Activated CD4-positive, alpha-beta T cell treated with anti-CD3 and anti-CD28 coated beads, Interleukin-2, amount 50 U/mL, for 1 hour (primary cell): ENCODE measurements at regions not wholly inside any gene's neighbourhood (a gene's known extent, or its start where the extent isn't known, plus 50 kb on each side); places are given as distances from the start of the nearest gene placed in this dataset.

Source experiments
- DNase-seq: peaks from one replicate; pipeline ENCODE4 v3.0.0-alpha.2; 2020

DNA sequence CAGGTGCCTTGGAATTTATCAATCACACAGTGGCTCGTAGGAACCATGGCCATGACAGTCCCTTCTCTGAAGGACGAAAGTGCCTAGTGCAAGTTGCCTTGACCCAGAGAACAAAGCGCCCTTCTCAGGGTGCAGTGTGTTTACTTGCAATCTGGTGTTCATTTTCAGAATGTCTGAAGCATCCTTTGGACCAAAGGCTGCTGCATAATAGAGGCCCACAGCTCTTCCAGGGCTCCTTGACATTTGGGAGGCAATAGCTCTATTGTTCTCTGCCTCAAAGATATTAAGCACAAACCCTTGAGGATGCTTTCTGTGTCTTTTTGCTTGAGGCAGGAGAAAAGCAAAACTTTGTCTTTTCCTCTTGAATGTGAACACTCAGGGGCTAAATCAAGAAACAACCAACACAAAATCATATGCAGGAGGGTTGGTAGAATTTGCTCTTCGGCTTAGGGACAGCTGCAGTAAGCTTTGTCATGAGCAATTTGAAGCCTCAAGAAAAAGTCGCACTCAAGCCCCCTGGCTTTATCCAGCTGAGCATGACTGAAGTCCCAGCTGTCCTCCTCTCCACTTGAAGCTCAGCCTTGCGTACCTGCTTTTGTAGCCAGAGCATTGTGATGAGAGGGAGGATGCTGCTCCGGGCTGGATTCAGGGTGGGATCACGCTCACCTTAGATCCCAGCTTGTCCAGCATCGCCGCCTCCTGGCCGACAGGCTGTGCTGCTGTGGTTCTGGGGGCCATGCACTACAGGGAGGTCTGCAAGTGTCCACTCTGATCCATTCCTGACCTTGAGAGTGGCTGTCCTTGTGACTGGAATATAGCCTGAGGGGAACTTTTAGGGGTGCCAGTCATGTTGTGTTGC is 495.4 kb downstream of the CDH26 start:
- DNase-seq = no peak

DNA sequence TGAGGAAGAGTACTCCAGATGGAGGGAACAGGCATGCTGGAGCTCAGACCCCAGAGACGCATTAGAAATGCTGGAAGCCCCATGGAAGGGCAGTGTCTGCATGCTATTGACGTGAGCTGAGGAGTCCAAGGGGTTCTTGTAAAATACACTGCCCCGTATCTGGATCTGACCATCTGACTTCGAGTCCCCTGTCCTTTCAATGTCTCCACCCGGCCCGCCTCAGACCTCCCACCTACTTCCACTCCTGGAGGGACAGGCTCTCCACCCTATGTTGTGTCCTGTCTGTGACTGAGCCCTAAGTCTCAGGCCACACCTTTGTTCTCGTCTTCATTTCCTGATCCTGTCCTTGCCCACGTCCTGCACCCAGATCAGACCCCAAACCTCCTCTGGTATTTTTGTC is 496.3 kb downstream of the CDH26 start:
- no peak for DNase-seq

DNA sequence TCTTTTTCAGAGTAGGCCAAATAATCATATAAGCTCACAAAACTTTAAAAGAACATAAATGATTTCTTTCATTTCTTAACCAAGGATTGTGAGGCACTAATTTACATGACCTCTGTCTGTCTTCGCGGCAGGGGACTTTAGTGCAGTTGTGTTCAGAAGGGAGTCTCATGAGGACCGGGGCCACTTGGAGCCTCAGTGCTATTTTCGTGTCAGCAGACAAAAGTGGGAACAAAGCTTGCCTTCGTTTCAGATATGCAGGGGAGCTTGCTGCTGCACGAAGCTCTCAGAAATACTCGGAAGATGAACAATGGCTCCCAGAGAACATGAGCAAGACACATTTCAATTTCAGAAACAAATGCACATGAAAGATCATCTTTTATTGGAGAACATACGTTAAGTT is 497.0 kb downstream of the CDH26 start:
- DNase-seq = no peak

DNA sequence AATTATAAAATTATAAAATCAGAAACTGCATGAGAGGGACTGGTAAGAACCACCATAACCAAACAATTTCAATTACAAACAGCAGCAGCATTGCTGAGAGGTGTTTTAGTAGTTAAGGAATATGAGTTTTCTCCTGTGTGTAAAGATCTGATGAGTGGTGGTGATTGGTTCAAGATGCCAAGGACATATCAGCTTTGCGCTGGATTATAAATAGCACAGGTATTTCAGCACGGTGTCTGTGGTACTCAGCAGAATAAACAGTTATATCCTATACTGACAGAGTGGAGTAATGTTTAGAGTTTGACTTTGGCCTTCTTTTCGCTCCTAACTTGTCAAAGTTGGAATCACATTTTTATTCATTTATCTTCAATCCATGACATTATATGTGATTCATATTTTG is 501.0 kb downstream of the CDH26 start:
- DNase-seq = no peak

DNA sequence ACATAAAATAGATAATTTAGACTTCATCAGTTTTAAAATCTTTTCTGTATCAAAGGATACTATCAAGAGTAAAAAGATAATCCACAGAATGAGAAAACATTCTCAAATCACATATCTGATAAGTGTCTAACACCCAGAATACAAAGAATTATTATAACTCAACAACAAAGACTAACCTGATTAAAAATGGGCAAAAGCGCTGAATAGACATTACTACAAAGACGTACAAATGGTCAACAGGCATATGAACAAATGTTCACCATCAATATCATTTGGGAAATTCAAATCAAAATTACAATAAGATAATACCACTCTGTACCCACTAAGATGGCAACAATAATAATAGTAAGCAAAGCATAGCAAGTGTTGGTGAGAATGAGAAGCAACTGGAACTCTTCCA is 503.8 kb downstream of the CDH26 start:
- no peak for DNase-seq

DNA sequence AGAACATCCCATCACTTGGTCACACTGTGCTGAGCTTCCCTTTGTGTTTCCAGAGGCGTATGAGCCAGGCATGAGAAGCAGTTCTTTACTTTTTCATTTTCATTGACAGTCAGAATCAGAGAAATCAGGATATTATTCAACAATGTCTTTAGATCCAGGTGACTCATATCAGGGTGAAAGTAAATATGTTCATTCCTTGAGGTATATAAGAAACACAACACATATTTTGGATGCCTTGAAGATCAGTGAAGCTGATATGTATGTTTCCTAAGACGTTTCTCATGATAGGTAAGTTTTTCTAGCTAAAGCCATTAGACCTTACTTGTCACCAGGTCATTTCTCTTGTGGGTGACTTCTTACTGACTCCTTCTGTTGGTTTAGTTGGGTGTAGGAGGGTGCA is 505.6 kb downstream of the CDH26 start:
- no peak for DNase-seq

DNA sequence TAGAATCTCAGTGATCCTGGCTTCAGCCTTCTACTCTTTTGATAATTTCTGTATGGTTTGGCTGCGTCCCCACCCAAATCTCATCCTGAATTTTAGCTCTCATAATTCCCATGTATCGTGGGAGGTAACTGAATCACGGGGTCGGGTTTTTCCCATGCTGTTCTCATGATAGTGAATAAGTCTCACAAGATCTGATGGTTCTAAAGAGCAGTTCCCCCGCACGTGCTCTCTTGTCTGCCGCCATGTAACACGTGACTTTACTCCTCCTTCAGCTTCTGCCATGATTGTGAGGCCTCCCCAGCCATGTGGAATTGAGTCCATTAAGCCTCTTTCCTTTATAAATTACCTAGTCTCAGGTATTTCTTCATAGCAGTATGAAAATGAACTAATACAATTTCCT is 507.2 kb downstream of the CDH26 start:
- DNase-seq = no peak

DNA sequence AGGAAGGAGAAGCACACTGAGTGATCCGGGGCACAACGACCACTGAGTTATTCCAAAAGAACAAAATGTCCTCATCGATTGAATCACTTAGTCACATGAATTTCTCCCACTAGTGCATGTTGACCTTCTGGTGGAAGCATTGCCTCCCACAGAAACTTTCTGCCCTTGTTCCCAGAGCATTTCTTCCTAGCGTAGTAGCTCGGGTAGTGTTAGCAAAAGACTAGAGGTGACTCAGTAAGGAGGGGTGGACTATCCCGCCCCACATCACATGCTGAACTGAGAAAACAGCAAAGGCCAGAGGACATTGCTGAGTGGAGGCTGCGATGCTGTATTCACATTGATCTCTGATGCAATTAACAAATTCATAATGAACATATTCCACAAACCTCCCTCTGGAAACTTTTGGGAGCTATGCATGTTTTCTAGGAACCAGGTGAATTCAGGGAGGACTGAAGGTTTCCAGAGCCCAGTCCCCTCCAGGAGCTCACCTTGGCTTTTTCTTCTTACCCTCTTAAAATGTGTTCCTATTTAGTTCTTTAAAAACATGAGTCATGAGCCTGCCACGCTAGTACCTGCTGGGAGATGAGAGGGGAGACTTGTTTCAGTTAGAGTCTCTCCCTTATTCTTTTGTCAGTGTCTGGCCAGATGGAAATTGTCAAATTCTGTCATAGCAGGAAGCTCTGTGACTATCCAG is 507.9 kb downstream of the CDH26 start:
- no peak for DNase-seq

DNA sequence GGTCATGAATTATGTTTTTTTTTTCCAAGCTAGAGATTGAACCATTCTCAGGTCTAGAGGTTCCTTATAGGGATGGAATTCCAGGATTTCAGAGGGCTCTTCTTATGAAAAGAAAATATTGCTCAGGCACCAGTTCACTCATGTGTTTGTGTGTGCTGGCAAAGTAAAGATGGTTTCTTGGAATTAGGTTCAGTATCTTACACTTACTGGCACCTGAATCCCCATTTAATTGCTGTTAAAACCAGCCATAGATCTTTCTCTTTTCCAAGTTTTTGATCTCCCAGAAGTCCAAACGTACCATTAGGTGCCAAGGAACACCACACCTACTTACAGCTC is 508.4 kb downstream of the CDH26 start:
- DNase-seq = no peak

DNA sequence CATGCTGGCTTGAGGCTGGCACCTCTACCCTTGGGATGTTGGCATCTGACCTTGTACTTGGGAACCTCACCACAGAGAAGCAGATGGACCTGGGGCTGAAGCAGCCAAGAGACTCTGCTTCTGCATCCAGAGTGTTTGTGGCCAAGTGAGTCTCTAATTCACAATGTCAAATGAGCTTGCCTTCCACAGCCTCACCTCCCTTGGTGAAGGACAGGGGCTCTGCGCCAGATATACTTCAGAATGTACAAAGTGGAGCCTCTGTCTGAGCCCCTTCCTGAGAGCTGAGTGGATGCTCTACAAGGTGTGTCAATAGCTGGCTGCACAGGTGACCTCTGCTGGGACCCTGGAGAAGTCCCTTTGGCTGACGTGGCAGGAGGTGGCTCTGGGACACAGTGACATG is 508.9 kb downstream of the CDH26 start:
- no peak for DNase-seq

DNA sequence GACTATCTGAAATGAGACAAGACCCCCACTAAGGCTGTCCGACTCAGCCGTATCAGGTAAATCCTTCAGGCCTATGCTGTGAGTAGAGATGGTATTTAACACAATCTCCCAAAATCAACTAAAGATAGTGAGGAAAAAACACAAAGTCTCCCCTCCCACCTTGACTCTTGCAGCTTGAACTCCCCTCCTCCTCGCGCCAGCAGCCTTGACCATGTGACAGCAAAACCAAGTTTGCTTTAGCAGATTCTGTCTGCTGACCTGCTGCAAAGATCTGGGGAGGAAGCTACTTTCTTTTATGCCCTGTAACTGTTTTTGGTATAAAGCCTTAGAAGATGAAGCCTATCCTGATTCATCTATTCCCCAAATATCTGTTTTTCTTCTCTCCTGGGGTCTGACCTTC is 509.5 kb downstream of the CDH26 start:
- no peak for DNase-seq

DNA sequence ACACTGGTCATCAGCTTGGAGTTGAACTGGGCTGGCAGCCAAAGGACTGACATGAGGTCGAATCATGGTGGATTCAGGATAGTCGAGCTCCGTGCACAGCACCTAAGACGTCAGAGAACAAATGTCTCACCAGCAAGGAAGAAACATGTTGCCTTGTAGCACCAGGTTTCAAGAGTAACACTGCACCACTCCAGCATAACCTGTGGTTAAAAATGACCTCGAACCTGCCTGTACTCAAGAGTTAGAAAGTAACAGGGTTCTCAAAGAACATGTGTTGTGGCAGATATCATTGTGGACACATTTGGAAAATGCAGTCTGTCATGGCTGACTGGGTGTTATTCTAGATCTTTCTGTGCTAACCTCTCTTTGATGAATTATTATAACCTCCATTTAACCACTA is 511.6 kb downstream of the CDH26 start:
- DNase-seq = no peak

DNA sequence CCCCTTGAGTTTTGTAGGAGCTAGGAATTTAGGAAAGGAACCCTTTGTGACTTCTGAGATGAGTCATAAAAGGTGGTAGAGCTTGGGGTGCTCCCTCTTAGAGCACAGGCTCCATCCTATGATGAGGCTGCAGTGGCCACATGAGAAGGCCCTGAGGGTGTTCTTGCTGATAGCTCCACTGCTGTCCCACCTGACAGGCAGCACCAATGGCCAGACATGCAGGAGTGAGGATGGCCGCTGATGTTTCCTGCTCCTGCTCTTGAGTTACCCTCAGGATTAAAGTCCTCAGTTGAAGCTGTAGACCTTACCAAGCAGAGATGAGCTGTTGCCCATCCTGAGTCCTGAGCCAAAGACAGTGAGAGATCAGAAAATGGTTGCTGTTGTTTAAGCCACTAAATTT is 512.1 kb downstream of the CDH26 start:
- DNase-seq = no peak

DNA sequence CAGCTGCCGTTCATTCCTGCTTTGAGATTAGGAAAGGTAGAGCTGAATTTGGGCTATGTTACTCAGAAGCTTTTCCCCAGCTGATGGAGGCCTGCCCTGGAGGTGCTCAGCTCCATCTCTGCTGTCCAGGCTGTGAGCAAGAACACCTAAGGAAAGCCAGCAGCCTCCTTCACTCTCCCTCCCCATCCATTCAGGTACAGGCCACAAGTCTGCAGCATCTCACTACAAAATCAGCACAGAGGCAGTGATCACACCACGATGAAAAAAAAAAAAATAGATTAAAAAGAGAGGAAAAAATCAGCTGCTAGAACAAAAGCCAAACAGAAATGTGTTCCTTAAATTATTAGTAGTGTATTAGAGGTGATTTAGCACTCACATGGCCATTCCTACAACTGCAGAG is 515.0 kb downstream of the CDH26 start:
- DNase-seq = no peak

DNA sequence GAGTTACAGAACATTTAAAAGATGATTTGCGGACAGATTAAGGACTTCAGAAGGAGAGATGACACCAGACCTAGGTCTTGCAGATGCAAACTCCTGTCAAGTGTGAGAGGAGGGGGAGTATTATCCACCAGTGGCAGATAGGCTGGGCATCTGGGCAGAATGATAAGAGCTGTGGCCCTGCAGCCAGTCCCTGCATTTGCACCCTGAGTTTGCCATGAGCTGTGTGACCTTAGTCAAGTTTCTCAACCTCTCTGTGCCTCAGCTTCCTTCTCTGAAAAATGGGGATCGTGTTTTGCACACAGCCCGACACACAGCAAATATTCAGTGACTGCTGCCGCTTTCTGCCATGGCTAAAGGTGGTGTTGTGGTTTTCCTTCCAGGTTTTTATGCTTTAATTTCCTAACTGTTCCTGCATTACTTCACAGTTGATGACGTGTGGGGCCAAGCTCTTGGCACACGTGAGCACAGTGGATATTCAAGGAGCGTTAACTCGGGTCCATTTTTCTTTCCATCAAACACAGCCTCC is 516.2 kb downstream of the CDH26 start:
- DNase-seq = no peak

DNA sequence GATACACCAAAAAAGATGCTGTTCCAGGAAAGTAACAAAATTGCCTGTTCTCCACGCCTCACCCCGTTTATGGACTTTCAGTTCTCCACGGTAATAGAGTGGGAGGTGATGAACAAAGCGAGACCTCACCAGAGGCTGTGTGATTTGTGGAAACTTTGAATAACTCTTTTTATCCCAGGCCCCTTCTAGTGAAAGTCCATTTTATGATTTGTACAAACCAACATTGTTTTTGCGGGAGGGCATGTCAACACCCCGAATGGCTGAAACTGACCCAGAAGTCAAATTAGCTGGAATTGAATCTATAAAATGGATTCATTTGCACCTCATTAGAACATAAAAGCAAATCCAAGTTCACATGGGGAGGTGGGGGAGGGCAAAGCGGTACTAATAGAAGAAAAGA is 517.8 kb downstream of the CDH26 start:
- no peak for DNase-seq

DNA sequence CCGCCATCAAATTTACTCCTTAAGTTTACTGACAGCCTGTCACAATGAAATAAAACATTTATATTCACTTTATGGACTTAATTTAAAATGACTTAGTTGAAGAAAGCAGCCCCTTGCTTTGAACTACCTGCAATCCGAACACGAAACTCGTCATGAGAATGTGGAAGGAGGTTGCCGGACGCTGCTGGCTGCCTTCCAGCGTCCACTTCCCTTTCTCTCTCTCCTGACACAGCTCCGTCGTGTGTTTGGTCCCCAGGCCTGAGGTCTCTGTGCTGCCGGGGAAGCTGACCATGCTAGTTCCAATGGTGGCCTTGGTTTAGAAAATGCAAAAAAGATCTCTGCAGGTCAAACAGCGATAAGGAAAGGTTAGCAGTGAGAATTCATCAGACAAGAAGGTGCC is 519.7 kb downstream of the CDH26 start:
- no peak for DNase-seq

DNA sequence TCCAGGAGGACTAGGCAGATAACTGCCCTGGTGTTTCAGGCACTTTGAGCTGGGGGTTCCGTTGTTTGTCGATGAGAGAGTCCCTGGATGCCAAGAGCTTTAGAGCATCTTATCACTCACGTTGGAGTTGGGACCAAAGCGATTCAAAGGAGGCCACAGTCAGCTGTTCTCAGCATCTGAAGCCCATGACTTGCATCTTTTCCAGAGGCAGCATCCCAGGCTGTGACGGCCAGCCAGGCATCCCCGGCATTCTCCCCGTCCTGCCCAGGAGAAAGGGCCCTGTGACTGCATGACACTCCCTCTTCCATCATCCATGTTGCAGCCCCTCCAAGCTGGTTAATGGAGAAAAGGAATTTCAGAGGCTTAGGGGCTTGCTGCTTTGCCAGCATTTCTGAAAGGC is 520.3 kb downstream of the CDH26 start:
- DNase-seq = no peak

DNA sequence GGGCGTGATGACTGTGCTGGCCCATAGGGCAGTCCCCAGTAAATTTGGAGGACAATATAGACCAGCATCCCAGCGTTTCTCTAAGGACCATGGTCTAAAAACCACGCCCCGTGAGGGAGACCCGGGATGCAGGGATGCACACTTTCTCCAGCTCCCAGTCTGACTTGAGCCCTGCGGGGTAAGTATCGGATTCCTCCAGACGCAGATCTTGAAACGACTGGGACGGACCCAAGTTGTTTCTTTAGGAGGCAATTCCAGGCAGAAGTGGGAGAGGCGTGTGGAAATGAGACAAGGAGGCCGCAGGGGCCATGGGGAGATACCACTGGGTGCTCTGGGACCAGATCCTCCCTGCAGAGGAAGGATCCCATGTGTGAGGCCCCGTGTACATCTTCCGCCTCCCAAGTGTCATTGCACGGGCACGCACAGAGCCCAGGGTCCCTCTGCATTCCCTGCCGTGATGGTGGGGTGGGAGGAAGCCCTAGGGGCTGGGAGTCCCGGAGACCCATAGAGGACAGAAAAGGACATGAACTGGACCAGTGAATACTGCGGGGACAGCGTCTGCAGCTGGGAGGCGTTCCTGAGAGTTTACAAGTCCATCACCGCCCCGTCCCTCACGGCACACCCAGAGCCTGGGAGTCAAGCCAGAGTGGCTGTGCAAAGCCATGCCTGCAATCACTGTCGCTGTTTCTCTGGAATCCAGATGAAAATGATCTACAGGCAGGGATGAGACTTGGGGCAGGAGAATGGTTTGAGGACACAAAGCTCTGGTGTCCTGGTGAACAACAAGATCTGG is 522.9 kb downstream of the CDH26 start:
- DNase-seq = no peak

DNA sequence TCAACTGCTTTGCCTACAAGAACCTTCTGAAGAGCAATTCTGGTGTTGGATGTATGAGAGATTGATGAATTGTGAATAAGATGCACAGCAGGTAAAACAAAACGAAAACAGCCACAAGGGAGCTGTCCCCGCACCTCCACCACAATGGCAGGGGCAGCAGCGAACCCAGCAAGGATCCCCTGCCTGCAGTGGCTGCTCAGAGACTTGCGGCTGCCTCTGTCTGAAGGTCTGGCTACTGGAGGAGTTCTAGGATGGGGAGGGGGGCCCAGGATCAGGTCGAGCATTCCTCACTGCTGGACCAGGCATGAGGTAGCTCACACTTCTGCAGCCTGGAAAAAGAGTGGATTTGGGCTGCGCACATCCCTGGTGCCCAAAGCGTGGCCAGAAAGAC is 523.5 kb downstream of the CDH26 start:
- DNase-seq = no peak

DNA sequence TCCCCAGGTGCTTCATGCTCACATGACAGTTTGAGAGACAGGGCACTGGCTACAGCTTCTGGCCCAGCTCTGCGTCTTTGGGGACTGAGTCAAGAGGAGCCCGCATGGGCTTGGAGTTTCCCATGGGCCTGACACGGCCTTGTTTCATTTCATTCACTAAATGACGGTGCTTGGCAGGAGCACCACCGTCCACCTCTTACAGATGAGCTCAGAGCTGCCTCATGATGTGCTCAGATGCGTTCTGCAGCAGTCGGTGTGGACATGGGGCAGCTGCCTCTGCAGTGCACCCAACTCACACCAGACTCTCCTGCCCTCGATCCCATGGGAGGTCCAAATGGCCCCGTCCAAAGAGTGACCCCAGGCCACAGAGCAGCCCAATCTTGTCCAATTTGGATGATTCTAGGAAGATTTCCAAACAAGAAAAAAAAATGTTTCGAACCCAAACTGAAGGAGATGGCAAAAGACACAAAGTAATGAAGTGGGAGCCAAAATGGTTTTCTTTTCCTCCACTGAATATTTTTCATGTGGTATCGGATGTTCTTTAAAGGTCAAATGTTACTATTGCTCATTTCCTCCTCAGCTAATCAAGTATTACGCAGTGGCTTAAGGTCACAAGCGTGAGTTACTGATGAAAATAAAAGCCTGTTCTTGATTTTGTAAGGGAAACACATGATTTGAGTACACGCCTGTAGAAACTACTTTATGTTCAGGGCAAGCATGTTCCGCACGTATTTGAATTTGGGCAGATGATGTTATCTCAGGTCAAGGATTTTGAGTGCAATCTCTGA is 524.2 kb downstream of the CDH26 start:
- DNase-seq = no peak

DNA sequence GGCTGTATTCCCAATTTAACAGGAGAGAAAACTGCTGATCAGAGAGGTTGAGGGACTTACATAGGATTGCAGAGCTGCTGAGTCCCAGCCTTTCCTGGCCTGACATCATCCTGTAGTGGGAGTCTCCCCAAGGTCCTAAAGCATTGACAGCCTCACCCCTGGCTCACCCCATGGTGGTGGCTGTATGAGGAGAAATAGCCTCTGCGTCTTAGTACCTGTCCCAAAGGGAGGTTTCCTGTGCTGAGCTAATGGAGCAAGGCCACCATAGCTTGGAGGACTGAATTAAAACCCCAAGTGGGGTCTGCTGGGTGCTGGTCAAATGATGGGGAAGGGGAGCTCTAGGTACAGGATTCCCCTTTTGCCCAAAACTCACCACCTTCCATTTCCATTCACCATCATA is 525.1 kb downstream of the CDH26 start:
- no peak for DNase-seq

DNA sequence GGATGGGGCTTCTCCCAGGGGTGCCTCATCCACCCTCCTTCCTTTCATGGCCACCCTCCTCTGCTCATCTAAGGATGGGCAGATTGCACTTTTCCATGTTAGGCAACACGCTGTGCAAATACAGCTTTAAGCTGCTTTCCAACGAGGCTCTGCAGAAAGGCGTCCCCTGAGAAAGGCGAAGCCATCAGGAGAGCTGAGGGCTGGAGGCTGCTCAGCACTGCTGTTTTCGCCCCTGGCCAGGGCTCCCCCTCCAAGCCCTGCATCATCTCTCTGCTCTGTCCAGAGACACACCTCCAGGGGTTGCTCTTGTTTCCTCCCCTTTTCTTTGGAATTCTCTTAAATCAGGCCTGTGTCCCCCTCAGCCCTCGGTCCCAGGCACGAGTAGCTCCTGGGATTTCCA is 526.1 kb downstream of the CDH26 start:
- DNase-seq = no peak
